ENCODE measurements at regions not wholly inside any gene's neighbourhood (a gene's known extent, or its start where the extent isn't known, plus 50 kb on each side); places are given as distances from the start of the nearest gene placed in this dataset.

GRCh38 chr6:26258212-26258977 is 106.6 kb upstream of the BTN3A2 start:
- TF ChIP-seq CTCF (IDR thresholded peaks at IDR 0.05) (no peak), POLR2A (IDR thresholded peaks at IDR 0.05) (no peak)
